ENCODE measurements at regions not wholly inside any gene's neighbourhood (a gene's known extent, or its start where the extent isn't known, plus 50 kb on each side); places are given as distances from the start of the nearest gene placed in this dataset.

- no peak for DNase-seq (ENCODE audit: low spot score)
- no peaks in the 10 kb centered on the region for H4K20me1 ChIP-seq (ENCODE audit: insufficient read depth, poor library complexity, severe bottlenecking)
- H3K4me1 ChIP-seq (ENCODE audit: insufficient read depth) = no peaks in the 10 kb centered on the region
- no peaks in the 10 kb centered on the region for H3K27me3 ChIP-seq
- H3K79me2 ChIP-seq = no peaks in the 10 kb centered on the region
- H3K4me3 ChIP-seq = no peak overlapping the region
- H3K36me3 ChIP-seq (replicated peaks; ENCODE audit: insufficient read depth, low read depth) = no peaks in the 10 kb centered on the region
- no peaks in the 10 kb centered on the region for H3K9me3 ChIP-seq (ENCODE audit: low read depth)
- TF ChIP-seq EZH2 (IDR thresholded peaks at IDR 0.05; ENCODE audit: borderline replicate concordance) (no peak), EZH2phosphoT487 (IDR thresholded peaks at IDR 0.05; ENCODE audit: low read depth, severe bottlenecking, unreplicated experiment) (no peak), CTCF (IDR thresholded peaks at IDR 0.05; ENCODE audit: poor library complexity) (no peak)
- WGBS (ENCODE audit: low lambda C conversion rate, missing lambda C conversion rate) = 77% methylated on average over 1 of the region's 1 CpG
- H3K27ac ChIP-seq = no peak overlapping the region
- H2AFZ ChIP-seq = no peak overlapping the region
- no peak overlapping the region for H3K4me2 ChIP-seq
- H3K9me2 ChIP-seq (replicated peaks; ENCODE audit: insufficient read depth) = no peaks in the 10 kb centered on the region
Measured at GRCh38 chr11:81098471-81098870, 1635.2 kb downstream of the FAM181B start.

GRCh38 chr11:81092522-81092921, 1641.1 kb downstream of the FAM181B start:
- DNase-seq (ENCODE audit: low spot score) = no peak
- no peak for TF ChIP-seq EZH2phosphoT487 (IDR thresholded peaks at IDR 0.05; ENCODE audit: low read depth, severe bottlenecking, unreplicated experiment)
- no peak for TF ChIP-seq CTCF (IDR thresholded peaks at IDR 0.05; ENCODE audit: poor library complexity)
- no peak for TF ChIP-seq EZH2 (IDR thresholded peaks at IDR 0.05; ENCODE audit: borderline replicate concordance)
- no peak overlapping the region for H3K27ac ChIP-seq
- no peaks in the 10 kb centered on the region for H3K36me3 ChIP-seq (replicated peaks; ENCODE audit: insufficient read depth, low read depth)
- no peak overlapping the region for H2AFZ ChIP-seq
- no peaks in the 10 kb centered on the region for H3K9me3 ChIP-seq (ENCODE audit: low read depth)
- no peaks in the 10 kb centered on the region for H3K79me2 ChIP-seq
- H4K20me1 ChIP-seq (ENCODE audit: insufficient read depth, poor library complexity, severe bottlenecking) = no peaks in the 10 kb centered on the region
- H3K4me3 ChIP-seq = no peak overlapping the region
- H3K4me2 ChIP-seq = no peak overlapping the region
- no peaks in the 10 kb centered on the region for H3K27me3 ChIP-seq
- no peaks in the 10 kb centered on the region for H3K4me1 ChIP-seq (ENCODE audit: insufficient read depth)
- no peaks in the 10 kb centered on the region for H3K9me2 ChIP-seq (replicated peaks; ENCODE audit: insufficient read depth)

GRCh38 chr11:81089242-81089641, 1644.4 kb downstream of the FAM181B start:
- no peaks in the 10 kb centered on the region for H3K4me1 ChIP-seq (ENCODE audit: insufficient read depth)
- H3K27me3 ChIP-seq = no peaks in the 10 kb centered on the region
- H3K36me3 ChIP-seq (replicated peaks; ENCODE audit: insufficient read depth, low read depth) = no peaks in the 10 kb centered on the region
- H3K4me3 ChIP-seq = no peak overlapping the region
- no peak overlapping the region for H3K27ac ChIP-seq
- no peak overlapping the region for H2AFZ ChIP-seq
- H3K4me2 ChIP-seq = no peak overlapping the region
- no peaks in the 10 kb centered on the region for H4K20me1 ChIP-seq (ENCODE audit: insufficient read depth, poor library complexity, severe bottlenecking)
- no peak for DNase-seq (ENCODE audit: low spot score)
- 67% methylated on average over 4 of the region's 4 CpGs for WGBS (ENCODE audit: low lambda C conversion rate, missing lambda C conversion rate)
- no peaks in the 10 kb centered on the region for H3K79me2 ChIP-seq
- no peaks in the 10 kb centered on the region for H3K9me3 ChIP-seq (ENCODE audit: low read depth)
- TF ChIP-seq EZH2 (IDR thresholded peaks at IDR 0.05; ENCODE audit: borderline replicate concordance) = no peak
- no peak for TF ChIP-seq EZH2phosphoT487 (IDR thresholded peaks at IDR 0.05; ENCODE audit: low read depth, severe bottlenecking, unreplicated experiment)
- no peak for TF ChIP-seq CTCF (IDR thresholded peaks at IDR 0.05; ENCODE audit: poor library complexity)
- H3K9me2 ChIP-seq (replicated peaks; ENCODE audit: insufficient read depth) = no peaks in the 10 kb centered on the region

GRCh38 chr11:81080476-81080875, 1639.6 kb upstream of the TENM4 start:
- H3K4me2 ChIP-seq = no peak overlapping the region
- DNase-seq (ENCODE audit: low spot score) = no peak

More at GRCh38 chr11:81080476-81080875, 1639.6 kb upstream of the TENM4 start:
- H3K9me3 ChIP-seq (ENCODE audit: low read depth) = no peaks in the 10 kb centered on the region
- H3K27me3 ChIP-seq = no peaks in the 10 kb centered on the region
- H4K20me1 ChIP-seq (ENCODE audit: insufficient read depth, poor library complexity, severe bottlenecking) = no peaks in the 10 kb centered on the region
- H2AFZ ChIP-seq = no peak overlapping the region
- no peaks in the 10 kb centered on the region for H3K36me3 ChIP-seq (replicated peaks; ENCODE audit: insufficient read depth, low read depth)
- H3K27ac ChIP-seq = no peak overlapping the region
- no peaks in the 10 kb centered on the region for H3K9me2 ChIP-seq (replicated peaks; ENCODE audit: insufficient read depth)
- WGBS (ENCODE audit: low lambda C conversion rate, missing lambda C conversion rate) = 94% methylated on average over 4 of the region's 4 CpGs
- H3K4me3 ChIP-seq = no peak overlapping the region
- H3K79me2 ChIP-seq = no peaks in the 10 kb centered on the region
- TF ChIP-seq EZH2 (IDR thresholded peaks at IDR 0.05; ENCODE audit: borderline replicate concordance) (no peak), CTCF (IDR thresholded peaks at IDR 0.05; ENCODE audit: poor library complexity) (no peak), EZH2phosphoT487 (IDR thresholded peaks at IDR 0.05; ENCODE audit: low read depth, severe bottlenecking, unreplicated experiment) (no peak)
- no peaks in the 10 kb centered on the region for H3K4me1 ChIP-seq (ENCODE audit: insufficient read depth)
